ENCODE measurements at regions not wholly inside any gene's neighbourhood (a gene's known extent, or its start where the extent isn't known, plus 50 kb on each side); places are given as distances from the start of the nearest gene placed in this dataset.
"Not testable (repeated sequence)": the region's sequence is repeated elsewhere in the genome, so short reads cannot be mapped to it uniquely, and the experiment has no call there.

GRCh38 chr7:152516216-152516615 is 80.4 kb upstream of the KMT2C start:
- Histone ChIP-seq H3K27ac (no peak overlapping the region), H3K4me3 (ENCODE audit: low read depth in 1 of 2, low read length in 1 of 2) (no peak overlapping the region), H3K36me3 (no peaks in the 10 kb centered on the region), H3K9me3 (no peaks in the 10 kb centered on the region), H3K27me3 (no peaks in the 10 kb centered on the region), H3K4me1 (ENCODE audit: control insufficient read depth in 1 of 2, insufficient read depth in 1 of 2, low read depth in 1 of 2, low read length in 1 of 2) (peaks cover 6 to 9% of the 10 kb centered on the region in 2 experiments)
- TF ChIP-seq CTCF (IDR thresholded peaks at IDR 0.05), result no peak

GRCh38 chr7:152515266-152515950 is 79.6 kb upstream of the KMT2C start:
- not testable (repeated sequence) for H3K4me1 ChIP-seq (ENCODE audit: control insufficient read depth in 1 of 2, insufficient read depth in 1 of 2, low read depth in 1 of 2, low read length in 1 of 2); H3K27ac ChIP-seq; H3K4me3 ChIP-seq (ENCODE audit: low read depth in 1 of 2, low read length in 1 of 2); H3K27me3 ChIP-seq; H3K9me3 ChIP-seq; H3K36me3 ChIP-seq

- H3K4me1 ChIP-seq (ENCODE audit: control insufficient read depth in 1 of 2, insufficient read depth in 1 of 2, low read depth in 1 of 2, low read length in 1 of 2), result peaks cover 6 to 9% of the 10 kb centered on the region in 2 experiments
- no peaks in the 10 kb centered on the region for H3K36me3 ChIP-seq
- H3K4me3 ChIP-seq (ENCODE audit: low read depth in 1 of 2, low read length in 1 of 2), result no peak overlapping the region
- no peaks in the 10 kb centered on the region for H3K9me3 ChIP-seq
- no peak for TF ChIP-seq CTCF (IDR thresholded peaks at IDR 0.05)
- no peaks in the 10 kb centered on the region for H3K27me3 ChIP-seq
- H3K27ac ChIP-seq, result no peak overlapping the region
These were observed 78.9 kb upstream of the KMT2C start for GRCh38 chr7:152514771-152515105.

- H3K27me3 ChIP-seq, result no peaks in the 10 kb centered on the region
- TF ChIP-seq CTCF (IDR thresholded peaks at IDR 0.05), result no peak
- no peaks in the 10 kb centered on the region for H3K9me3 ChIP-seq
- H3K4me1 ChIP-seq (ENCODE audit: control insufficient read depth in 1 of 2, insufficient read depth in 1 of 2, low read depth in 1 of 2, low read length in 1 of 2), result peaks cover 6 to 9% of the 10 kb centered on the region in 2 experiments
- H3K27ac ChIP-seq, result no peak overlapping the region
- H3K4me3 ChIP-seq (ENCODE audit: low read depth in 1 of 2, low read length in 1 of 2), result no peak overlapping the region
- H3K36me3 ChIP-seq, result no peaks in the 10 kb centered on the region
These were observed 78.3 kb upstream of the KMT2C start for GRCh38 chr7:152513861-152514770.

GRCh38 chr7:152512706-152513105 is 76.9 kb upstream of the KMT2C start:
- Histone ChIP-seq H3K27ac (peak overlapping the region; percentile 23), H3K4me3 (ENCODE audit: low read depth in 1 of 2, low read length in 1 of 2) (peak overlapping the region; percentile 29 to 32), H3K36me3 (no peaks in the 10 kb centered on the region), H3K9me3 (no peaks in the 10 kb centered on the region), H3K4me1 (ENCODE audit: control insufficient read depth in 1 of 2, insufficient read depth in 1 of 2, low read depth in 1 of 2, low read length in 1 of 2) (peaks cover 6 to 9% of the 10 kb centered on the region in 2 experiments), H3K27me3 (no peaks in the 10 kb centered on the region)
- no peak for TF ChIP-seq CTCF (IDR thresholded peaks at IDR 0.05)

GRCh38 chr7:152511736-152512135 is 75.9 kb upstream of the KMT2C start:
- H3K36me3 ChIP-seq, result no peaks in the 10 kb centered on the region

More at GRCh38 chr7:152511736-152512135, 75.9 kb upstream of the KMT2C start:
- Histone ChIP-seq H3K27me3 (no peaks in the 10 kb centered on the region), H3K4me1 (ENCODE audit: control insufficient read depth in 1 of 2, insufficient read depth in 1 of 2, low read depth in 1 of 2, low read length in 1 of 2) (peaks cover 6 to 9% of the 10 kb centered on the region in 2 experiments), H3K27ac (no peak overlapping the region), H3K9me3 (no peaks in the 10 kb centered on the region), H3K4me3 (ENCODE audit: low read depth in 1 of 2, low read length in 1 of 2) (no peak overlapping the region)
- TF ChIP-seq CTCF (IDR thresholded peaks at IDR 0.05), result no peak

Measured in neutrophil (primary cell).